ENCODE measurements at regions not wholly inside any gene's neighbourhood (a gene's known extent, or its start where the extent isn't known, plus 50 kb on each side); places are given as distances from the start of the nearest gene placed in this dataset.

DNA sequence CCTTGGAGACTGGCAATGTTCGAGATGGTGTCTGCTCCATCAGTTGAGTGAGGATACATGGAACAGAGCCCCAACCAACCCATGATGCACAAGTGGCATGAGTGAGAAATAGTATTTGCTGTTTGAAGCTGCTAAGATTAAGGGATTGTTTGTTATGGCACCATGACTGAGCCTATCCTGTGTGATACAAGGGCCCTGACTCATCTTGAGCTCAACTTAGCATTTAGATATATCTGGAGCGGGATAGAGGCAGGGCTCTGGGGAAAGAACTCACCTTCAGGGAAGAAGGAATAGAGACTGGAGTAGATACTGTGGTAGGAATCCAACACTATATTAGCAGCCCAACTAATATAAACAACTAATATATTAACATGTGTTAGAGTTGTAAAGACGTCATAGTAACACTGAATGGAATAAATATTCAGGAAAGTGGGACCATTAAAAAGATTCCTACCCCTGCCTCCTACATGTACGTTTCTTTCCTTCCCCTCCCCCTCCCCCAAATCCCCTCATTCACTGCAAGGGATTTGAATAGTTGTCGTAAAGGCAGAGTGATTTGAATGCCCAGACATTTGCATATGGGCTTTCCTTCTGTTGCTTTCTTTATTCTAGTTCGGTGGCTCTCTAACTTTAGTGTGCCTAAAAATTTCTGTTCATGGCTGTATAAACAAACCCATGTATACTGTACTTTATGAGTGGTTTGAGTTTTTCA, 106.6 kb upstream of the POU3F1 start:
- TF ChIP-seq, protein P1, sequence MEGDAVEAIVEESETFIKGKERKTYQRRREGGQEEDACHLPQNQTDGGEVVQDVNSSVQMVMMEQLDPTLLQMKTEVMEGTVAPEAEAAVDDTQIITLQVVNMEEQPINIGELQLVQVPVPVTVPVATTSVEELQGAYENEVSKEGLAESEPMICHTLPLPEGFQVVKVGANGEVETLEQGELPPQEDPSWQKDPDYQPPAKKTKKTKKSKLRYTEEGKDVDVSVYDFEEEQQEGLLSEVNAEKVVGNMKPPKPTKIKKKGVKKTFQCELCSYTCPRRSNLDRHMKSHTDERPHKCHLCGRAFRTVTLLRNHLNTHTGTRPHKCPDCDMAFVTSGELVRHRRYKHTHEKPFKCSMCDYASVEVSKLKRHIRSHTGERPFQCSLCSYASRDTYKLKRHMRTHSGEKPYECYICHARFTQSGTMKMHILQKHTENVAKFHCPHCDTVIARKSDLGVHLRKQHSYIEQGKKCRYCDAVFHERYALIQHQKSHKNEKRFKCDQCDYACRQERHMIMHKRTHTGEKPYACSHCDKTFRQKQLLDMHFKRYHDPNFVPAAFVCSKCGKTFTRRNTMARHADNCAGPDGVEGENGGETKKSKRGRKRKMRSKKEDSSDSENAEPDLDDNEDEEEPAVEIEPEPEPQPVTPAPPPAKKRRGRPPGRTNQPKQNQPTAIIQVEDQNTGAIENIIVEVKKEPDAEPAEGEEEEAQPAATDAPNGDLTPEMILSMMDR (IDR thresholded peaks at IDR 0.05), result no peak
- TF ChIP-seq POLR2AphosphoS5 (IDR thresholded peaks at IDR 0.05) (no peak), POLR2A (IDR thresholded peaks at IDR 0.05; ENCODE audit: low read depth) (no peak)
